ENCODE measurements at regions not wholly inside any gene's neighbourhood (a gene's known extent, or its start where the extent isn't known, plus 50 kb on each side); places are given as distances from the start of the nearest gene placed in this dataset.

DNA sequence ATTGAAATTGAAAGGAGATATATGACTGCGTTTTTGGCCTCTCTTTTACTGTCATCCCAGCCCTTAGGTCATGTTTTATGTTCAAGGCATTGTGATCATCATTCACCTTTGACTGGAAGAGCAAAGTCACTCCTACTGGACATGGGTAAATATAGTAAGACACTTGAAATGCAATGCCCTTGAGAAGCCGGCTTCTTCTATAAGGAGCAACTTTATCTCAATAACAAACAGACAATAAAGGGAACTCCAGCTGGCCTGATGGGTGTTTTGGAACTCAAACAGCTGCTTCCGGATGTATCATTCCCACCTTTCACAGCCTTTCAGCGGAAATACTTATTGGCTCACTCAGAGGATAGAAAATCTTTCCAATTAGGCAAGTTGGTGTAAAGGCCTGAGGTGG lies 65.1 kb upstream of the C4orf54 start:
- no peak overlapping the region for H3K4me3 ChIP-seq (ENCODE audit: low read depth, low read length)
- TF ChIP-seq MAX (IDR thresholded peaks at IDR 0.05; ENCODE audit: low read depth, low read length) = no peak
- no peak for TF ChIP-seq POLR2A (IDR thresholded peaks at IDR 0.05; ENCODE audit: extremely low read depth, insufficient read length)
- TF ChIP-seq, protein P1, sequence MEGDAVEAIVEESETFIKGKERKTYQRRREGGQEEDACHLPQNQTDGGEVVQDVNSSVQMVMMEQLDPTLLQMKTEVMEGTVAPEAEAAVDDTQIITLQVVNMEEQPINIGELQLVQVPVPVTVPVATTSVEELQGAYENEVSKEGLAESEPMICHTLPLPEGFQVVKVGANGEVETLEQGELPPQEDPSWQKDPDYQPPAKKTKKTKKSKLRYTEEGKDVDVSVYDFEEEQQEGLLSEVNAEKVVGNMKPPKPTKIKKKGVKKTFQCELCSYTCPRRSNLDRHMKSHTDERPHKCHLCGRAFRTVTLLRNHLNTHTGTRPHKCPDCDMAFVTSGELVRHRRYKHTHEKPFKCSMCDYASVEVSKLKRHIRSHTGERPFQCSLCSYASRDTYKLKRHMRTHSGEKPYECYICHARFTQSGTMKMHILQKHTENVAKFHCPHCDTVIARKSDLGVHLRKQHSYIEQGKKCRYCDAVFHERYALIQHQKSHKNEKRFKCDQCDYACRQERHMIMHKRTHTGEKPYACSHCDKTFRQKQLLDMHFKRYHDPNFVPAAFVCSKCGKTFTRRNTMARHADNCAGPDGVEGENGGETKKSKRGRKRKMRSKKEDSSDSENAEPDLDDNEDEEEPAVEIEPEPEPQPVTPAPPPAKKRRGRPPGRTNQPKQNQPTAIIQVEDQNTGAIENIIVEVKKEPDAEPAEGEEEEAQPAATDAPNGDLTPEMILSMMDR (IDR thresholded peaks at IDR 0.05; ENCODE audit: low read depth, low read length) = no peak
- TF ChIP-seq MYC (IDR thresholded peaks at IDR 0.05; ENCODE audit: low read depth, low read length) = no peak
- no peak for DNase-seq (ENCODE audit: low read depth)

GRCh38 chr4:99722006-99722405 lies 64.4 kb upstream of the C4orf54 start:
- peak; percentile 9 for DNase-seq (ENCODE audit: low read depth)
- no peak overlapping the region for H3K4me3 ChIP-seq (ENCODE audit: low read depth, low read length)
- TF ChIP-seq POLR2A (IDR thresholded peaks at IDR 0.05; ENCODE audit: extremely low read depth, insufficient read length) = no peak
- no peak for TF ChIP-seq MYC (IDR thresholded peaks at IDR 0.05; ENCODE audit: low read depth, low read length)
- TF ChIP-seq, protein P1 (IDR thresholded peaks at IDR 0.05; ENCODE audit: low read depth, low read length) = no peak
- TF ChIP-seq MAX (IDR thresholded peaks at IDR 0.05; ENCODE audit: low read depth, low read length) = no peak

- no peak for DNase-seq (ENCODE audit: low read depth)
- TF ChIP-seq, protein P1 (IDR thresholded peaks at IDR 0.05; ENCODE audit: low read depth, low read length) = no peak
- TF ChIP-seq MYC (IDR thresholded peaks at IDR 0.05; ENCODE audit: low read depth, low read length) = no peak
- TF ChIP-seq POLR2A (IDR thresholded peaks at IDR 0.05; ENCODE audit: extremely low read depth, insufficient read length) = no peak
- TF ChIP-seq MAX (IDR thresholded peaks at IDR 0.05; ENCODE audit: low read depth, low read length) = no peak
- H3K4me3 ChIP-seq (ENCODE audit: low read depth, low read length) = no peak overlapping the region
Measured at GRCh38 chr4:99720206-99720605, 62.6 kb upstream of the C4orf54 start.

DNA sequence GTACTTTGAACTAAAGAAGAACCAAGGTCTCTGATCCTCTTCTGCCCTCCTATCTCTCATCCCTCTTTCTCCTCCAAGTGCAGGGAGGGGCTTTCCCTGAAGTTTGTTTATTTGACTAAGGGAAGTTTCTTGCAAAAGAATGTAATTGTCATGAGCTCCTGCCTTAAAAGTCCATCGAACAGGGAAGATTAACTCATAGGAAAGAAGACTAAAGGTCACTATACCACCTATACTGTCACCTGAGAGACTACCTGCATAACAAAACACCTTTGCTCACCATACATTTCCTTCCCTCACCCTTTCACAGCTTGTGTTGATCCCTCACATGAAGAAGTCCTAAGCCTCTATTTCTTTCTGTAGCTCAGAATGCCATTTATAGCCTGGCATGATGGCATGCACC lies 59.4 kb upstream of the C4orf54 start:
- TF ChIP-seq, protein P1 (IDR thresholded peaks at IDR 0.05; ENCODE audit: low read depth, low read length) = no peak
- TF ChIP-seq MYC (IDR thresholded peaks at IDR 0.05; ENCODE audit: low read depth, low read length) (no peak), POLR2A (IDR thresholded peaks at IDR 0.05; ENCODE audit: extremely low read depth, insufficient read length) (no peak), MAX (IDR thresholded peaks at IDR 0.05; ENCODE audit: low read depth, low read length) (no peak)
- no peak for DNase-seq (ENCODE audit: low read depth)
- no peak overlapping the region for H3K4me3 ChIP-seq (ENCODE audit: low read depth, low read length)

GRCh38 chr4:99715286-99715685 lies 57.7 kb upstream of the C4orf54 start:
- TF ChIP-seq MYC (IDR thresholded peaks at IDR 0.05; ENCODE audit: low read depth, low read length) (no peak), POLR2A (IDR thresholded peaks at IDR 0.05; ENCODE audit: extremely low read depth, insufficient read length) (no peak), MAX (IDR thresholded peaks at IDR 0.05; ENCODE audit: low read depth, low read length) (no peak)
- TF ChIP-seq, protein P1 (IDR thresholded peaks at IDR 0.05; ENCODE audit: low read depth, low read length) = no peak
- DNase-seq (ENCODE audit: low read depth) = no peak
- H3K4me3 ChIP-seq (ENCODE audit: low read depth, low read length) = no peak overlapping the region

- DNase-seq (ENCODE audit: low read depth) = no peak
- TF ChIP-seq, protein P1 (IDR thresholded peaks at IDR 0.05; ENCODE audit: low read depth, low read length) = no peak
- TF ChIP-seq MAX (IDR thresholded peaks at IDR 0.05; ENCODE audit: low read depth, low read length) (no peak), POLR2A (IDR thresholded peaks at IDR 0.05; ENCODE audit: extremely low read depth, insufficient read length) (no peak), MYC (IDR thresholded peaks at IDR 0.05; ENCODE audit: low read depth, low read length) (no peak)
- H3K4me3 ChIP-seq (ENCODE audit: low read depth, low read length) = no peak overlapping the region
Measured at GRCh38 chr4:99714179-99714578, 56.6 kb upstream of the C4orf54 start.
